ENCODE measurements at regions not wholly inside any gene's neighbourhood (a gene's known extent, or its start where the extent isn't known, plus 50 kb on each side); places are given as distances from the start of the nearest gene placed in this dataset.

DNA sequence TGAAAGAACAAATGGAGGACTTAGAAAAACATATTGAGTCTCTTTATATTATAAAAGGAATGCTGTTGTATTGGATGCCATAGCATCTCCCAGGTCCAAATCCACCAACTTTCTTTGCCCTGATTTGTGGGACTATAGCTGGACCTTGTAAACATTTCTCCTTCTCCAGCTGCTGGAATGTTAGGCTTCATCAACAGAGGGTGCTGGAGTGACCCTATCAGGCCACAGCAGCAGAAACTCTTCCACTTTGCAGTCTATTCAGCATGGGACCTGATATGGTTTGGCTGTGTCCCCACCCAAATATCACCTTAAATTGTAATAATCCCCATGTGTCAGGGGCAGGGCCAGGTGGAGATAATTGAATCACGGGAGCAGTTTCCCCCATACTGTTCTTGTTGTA is 138.4 kb upstream of the ARL4C start:
- Histone ChIP-seq H3K9me2 (ENCODE audit: low read depth, low read length) (no peaks in the 10 kb centered on the region), H3K9me3 (ENCODE audit: low read length) (no peaks in the 10 kb centered on the region), H3K27me3 (ENCODE audit: insufficient read depth, low read length) (no peaks in the 10 kb centered on the region), H3K27ac (ENCODE audit: low read depth, low read length, poor library complexity, severe bottlenecking) (no peak overlapping the region), H3K4me3 (ENCODE audit: low read depth, low read length, poor library complexity, severe bottlenecking) (no peak overlapping the region), H4K20me1 (ENCODE audit: insufficient read depth, low read length) (no peaks in the 10 kb centered on the region), H3K36me3 (ENCODE audit: insufficient read depth, low read length) (no peaks in the 10 kb centered on the region), H3K4me2 (ENCODE audit: low read length) (no peak overlapping the region), H3K79me2 (ENCODE audit: insufficient read depth, low read length) (no peaks in the 10 kb centered on the region), H3K9ac (ENCODE audit: low read length) (no peak overlapping the region), H3K4me1 (ENCODE audit: insufficient read depth, low read length, severe bottlenecking) (no peaks in the 10 kb centered on the region), H2AFZ (ENCODE audit: low read length) (no peak overlapping the region), H3F3A (ENCODE audit: insufficient read depth, low read length) (no peaks in the 10 kb centered on the region)
- TF ChIP-seq, protein P1, sequence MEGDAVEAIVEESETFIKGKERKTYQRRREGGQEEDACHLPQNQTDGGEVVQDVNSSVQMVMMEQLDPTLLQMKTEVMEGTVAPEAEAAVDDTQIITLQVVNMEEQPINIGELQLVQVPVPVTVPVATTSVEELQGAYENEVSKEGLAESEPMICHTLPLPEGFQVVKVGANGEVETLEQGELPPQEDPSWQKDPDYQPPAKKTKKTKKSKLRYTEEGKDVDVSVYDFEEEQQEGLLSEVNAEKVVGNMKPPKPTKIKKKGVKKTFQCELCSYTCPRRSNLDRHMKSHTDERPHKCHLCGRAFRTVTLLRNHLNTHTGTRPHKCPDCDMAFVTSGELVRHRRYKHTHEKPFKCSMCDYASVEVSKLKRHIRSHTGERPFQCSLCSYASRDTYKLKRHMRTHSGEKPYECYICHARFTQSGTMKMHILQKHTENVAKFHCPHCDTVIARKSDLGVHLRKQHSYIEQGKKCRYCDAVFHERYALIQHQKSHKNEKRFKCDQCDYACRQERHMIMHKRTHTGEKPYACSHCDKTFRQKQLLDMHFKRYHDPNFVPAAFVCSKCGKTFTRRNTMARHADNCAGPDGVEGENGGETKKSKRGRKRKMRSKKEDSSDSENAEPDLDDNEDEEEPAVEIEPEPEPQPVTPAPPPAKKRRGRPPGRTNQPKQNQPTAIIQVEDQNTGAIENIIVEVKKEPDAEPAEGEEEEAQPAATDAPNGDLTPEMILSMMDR (IDR thresholded peaks at IDR 0.05; ENCODE audit: low read length) = no peak
- TF ChIP-seq EZH2 (IDR thresholded peaks at IDR 0.05; ENCODE audit: borderline replicate concordance, low read length) = no peak

DNA sequence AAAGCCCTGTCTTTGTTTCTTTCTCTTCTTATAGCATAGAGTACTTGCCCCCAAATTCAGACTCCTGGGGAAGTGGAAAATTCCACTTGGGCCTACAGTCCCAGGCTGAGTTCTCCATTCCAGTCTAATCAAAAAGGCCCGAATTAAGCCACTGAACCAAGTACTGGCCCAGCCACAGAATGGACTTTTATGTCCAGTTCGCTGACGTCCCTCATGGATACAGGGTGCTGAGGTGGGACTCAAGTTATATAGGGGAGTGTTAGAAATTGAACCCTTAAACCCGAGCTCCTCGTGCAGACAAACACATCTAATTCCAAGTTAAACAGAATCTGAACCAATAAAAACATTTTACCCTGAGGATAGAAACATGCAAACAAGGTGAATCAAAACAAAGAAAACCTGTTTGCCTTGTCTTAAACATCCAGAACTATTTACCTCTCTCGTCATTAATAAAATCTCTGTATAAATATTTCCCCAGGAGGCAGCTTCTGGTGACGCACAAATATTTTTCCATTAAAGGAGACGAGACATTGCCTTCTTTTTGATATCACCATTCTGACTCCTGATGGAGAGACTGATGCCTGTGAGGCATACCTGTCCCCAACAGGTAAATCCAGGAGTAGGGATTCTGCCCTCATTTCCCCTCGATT is 136.8 kb upstream of the ARL4C start:
- no peaks in the 10 kb centered on the region for H4K20me1 ChIP-seq (ENCODE audit: insufficient read depth, low read length)
- no peaks in the 10 kb centered on the region for H3K9me2 ChIP-seq (ENCODE audit: low read depth, low read length)
- H3K4me1 ChIP-seq (ENCODE audit: insufficient read depth, low read length, severe bottlenecking) = no peaks in the 10 kb centered on the region
- no peaks in the 10 kb centered on the region for H3K27me3 ChIP-seq (ENCODE audit: insufficient read depth, low read length)
- no peaks in the 10 kb centered on the region for H3K79me2 ChIP-seq (ENCODE audit: insufficient read depth, low read length)
- no peak overlapping the region for H3K9ac ChIP-seq (ENCODE audit: low read length)
- H3K9me3 ChIP-seq (ENCODE audit: low read length) = no peaks in the 10 kb centered on the region
- H2AFZ ChIP-seq (ENCODE audit: low read length) = no peak overlapping the region
- H3K27ac ChIP-seq (ENCODE audit: low read depth, low read length, poor library complexity, severe bottlenecking) = no peak overlapping the region
- H3F3A ChIP-seq (ENCODE audit: insufficient read depth, low read length) = no peaks in the 10 kb centered on the region
- no peak overlapping the region for H3K4me2 ChIP-seq (ENCODE audit: low read length)
- no peaks in the 10 kb centered on the region for H3K36me3 ChIP-seq (ENCODE audit: insufficient read depth, low read length)
- H3K4me3 ChIP-seq (ENCODE audit: low read depth, low read length, poor library complexity, severe bottlenecking) = no peak overlapping the region
- TF ChIP-seq, protein P1 (IDR thresholded peaks at IDR 0.05; ENCODE audit: low read length) = no peak
- no peak for TF ChIP-seq EZH2 (IDR thresholded peaks at IDR 0.05; ENCODE audit: borderline replicate concordance, low read length)

DNA sequence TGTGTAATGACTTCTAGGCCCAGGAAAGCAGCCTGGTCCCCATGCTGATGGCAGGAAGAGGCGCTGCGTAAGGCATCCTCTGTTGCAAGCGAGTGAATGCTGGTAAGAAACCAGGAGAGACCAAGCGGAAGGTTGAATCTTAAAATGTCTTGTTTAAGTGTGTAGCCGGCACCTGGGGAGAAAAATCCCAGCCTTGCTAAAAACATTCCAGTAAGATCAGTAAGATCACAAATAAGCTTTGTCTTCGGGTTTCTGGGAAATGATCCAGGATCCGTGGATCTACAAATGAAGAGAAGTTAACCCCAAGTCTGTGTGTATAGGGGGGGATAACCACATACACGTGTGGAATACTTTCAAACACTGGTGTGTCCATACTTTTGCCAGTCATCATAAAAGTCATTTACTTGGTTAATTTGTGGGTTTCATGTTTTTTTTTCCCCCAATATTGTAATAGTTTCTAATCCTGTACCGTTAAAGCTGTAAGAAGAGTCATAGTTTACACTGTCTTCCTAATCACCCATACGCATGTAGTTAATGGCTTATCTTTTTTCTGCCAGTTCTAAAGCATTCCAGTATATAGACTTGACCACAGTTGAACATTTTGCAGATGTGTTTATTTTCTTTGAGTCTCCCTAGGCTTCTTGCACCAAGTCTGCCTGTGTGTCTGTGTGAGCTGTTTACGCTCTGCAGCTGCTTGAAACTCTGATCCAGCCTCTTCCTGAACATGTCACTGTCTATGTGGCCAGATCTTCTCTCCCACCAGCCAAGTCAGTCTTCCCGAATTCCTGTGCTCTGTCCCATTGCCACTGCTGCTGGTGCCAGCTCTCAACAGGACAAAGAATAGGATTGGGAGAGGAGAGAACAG is 135.9 kb upstream of the ARL4C start:
- H2AFZ ChIP-seq (ENCODE audit: low read length) = no peak overlapping the region
- H3K4me2 ChIP-seq (ENCODE audit: low read length) = no peak overlapping the region

More for the DNA sequence above, 135.9 kb upstream of the ARL4C start:
- H3F3A ChIP-seq (ENCODE audit: insufficient read depth, low read length) = no peaks in the 10 kb centered on the region
- no peak overlapping the region for H3K4me3 ChIP-seq (ENCODE audit: low read depth, low read length, poor library complexity, severe bottlenecking)
- H4K20me1 ChIP-seq (ENCODE audit: insufficient read depth, low read length) = no peaks in the 10 kb centered on the region
- H3K9me3 ChIP-seq (ENCODE audit: low read length) = no peaks in the 10 kb centered on the region
- H3K36me3 ChIP-seq (ENCODE audit: insufficient read depth, low read length) = no peaks in the 10 kb centered on the region
- no peak overlapping the region for H3K9ac ChIP-seq (ENCODE audit: low read length)
- TF ChIP-seq, protein P1 (IDR thresholded peaks at IDR 0.05; ENCODE audit: low read length) = no peak
- no peak for TF ChIP-seq EZH2 (IDR thresholded peaks at IDR 0.05; ENCODE audit: borderline replicate concordance, low read length)
- H3K27me3 ChIP-seq (ENCODE audit: insufficient read depth, low read length) = no peaks in the 10 kb centered on the region
- H3K9me2 ChIP-seq (ENCODE audit: low read depth, low read length) = no peaks in the 10 kb centered on the region
- no peak overlapping the region for H3K27ac ChIP-seq (ENCODE audit: low read depth, low read length, poor library complexity, severe bottlenecking)
- no peaks in the 10 kb centered on the region for H3K4me1 ChIP-seq (ENCODE audit: insufficient read depth, low read length, severe bottlenecking)
- no peaks in the 10 kb centered on the region for H3K79me2 ChIP-seq (ENCODE audit: insufficient read depth, low read length)

Measured in OCI-LY1 (cell line).